ENCODE measurements at regions not wholly inside any gene's neighbourhood (a gene's known extent, or its start where the extent isn't known, plus 50 kb on each side); places are given as distances from the start of the nearest gene placed in this dataset.

GRCh38 chr4:148975464-148975863, 533.2 kb upstream of the NR3C2 start:
- no peaks in the 10 kb centered on the region for H3K36me3 ChIP-seq (replicated peaks in 1 of 2; ENCODE audit: control insufficient read depth in 1 of 2, insufficient read depth in 2 of 2, low read length in 2 of 2)

GRCh38 chr4:148965080-148965479, 522.9 kb upstream of the NR3C2 start:
- intact Hi-C loops (cut with micrococcal nuclease; ENCODE audit: unreplicated experiment) = no loop called here
- H3K27ac ChIP-seq (ENCODE audit: extremely low read length, insufficient read depth, low read length) = no peak overlapping the region
- peaks cover 5% of the 10 kb centered on the region; the same call in 1 of the 2 replicates for H3K9me3 ChIP-seq (ENCODE audit: low read length)
- H3K4me3 ChIP-seq (replicated peaks in 1 of 3; ENCODE audit: insufficient read depth in 1 of 3, low read depth in 2 of 3, low read length in 3 of 3) = no peak overlapping the region
- in situ Hi-C loops (cut with HindIII; ENCODE audit: extremely low pct_ligation_motif_present, low pct_unique_long_range_greater_than_20kb) = no loop called here
- H3K4me2 ChIP-seq (ENCODE audit: low read depth, low read length) = no peak overlapping the region
- no peaks in the 10 kb centered on the region for H3K27me3 ChIP-seq (ENCODE audit: control insufficient read depth in 1 of 2, insufficient read depth in 2 of 2, low read length in 2 of 2)
- BruUV-seq (replicated peaks) = no TSS peak
- ChIA-PET CTCF (ENCODE audit: low intra/inter-chr PET ratio, low total read pairs) (no interaction called here), POLR2A (no interaction called here)
- DNase-seq (ENCODE audit: low spot score) (no peak), FAIRE-seq (no peak), ATAC-seq (no peak)
- WGBS (ENCODE audit: low lambda C conversion rate) = 2% methylated on average over 2 of the region's 2 CpGs
- H3K36me3 ChIP-seq (replicated peaks in 1 of 2; ENCODE audit: control insufficient read depth in 1 of 2, insufficient read depth in 2 of 2, low read length in 2 of 2) = no peaks in the 10 kb centered on the region
- H3K9ac ChIP-seq (ENCODE audit: insufficient read depth, low read depth, low read length) = no peak overlapping the region
- H4K20me1 ChIP-seq (ENCODE audit: insufficient read depth, low read length) = no peaks in the 10 kb centered on the region
- TF ChIP-seq ZNF263 (CRISPR knock-in tag; IDR thresholded peaks at IDR 0.05) = no peak
- TF ChIP-seq MAFK (conservative IDR thresholded peaks at IDR 0.05 in 1 of 2, IDR thresholded peaks at IDR 0.05 in 1 of 2; ENCODE audit: low read length in 2 of 2) = peak; percentile 10 to 54; a peak in 1 of 4 replicates
- H3K79me2 ChIP-seq (ENCODE audit: insufficient read depth, low read length) = no peaks in the 10 kb centered on the region
- no peak overlapping the region for H2AFZ ChIP-seq (ENCODE audit: low read length)
- H3K4me1 ChIP-seq (ENCODE audit: insufficient read depth, low read length) = no peaks in the 10 kb centered on the region

More at GRCh38 chr4:148975464-148975863, 533.2 kb upstream of the NR3C2 start:
- H3K4me3 ChIP-seq (replicated peaks in 1 of 3; ENCODE audit: insufficient read depth in 1 of 3, low read depth in 2 of 3, low read length in 3 of 3) = no peak overlapping the region
- H3K4me2 ChIP-seq (ENCODE audit: low read depth, low read length) = no peak overlapping the region
- no peak for TF ChIP-seq ZNF136 (CRISPR knock-in tag; IDR thresholded peaks at IDR 0.05; ENCODE audit: low read depth)
- no peak for TF ChIP-seq ZNF784 (CRISPR knock-in tag; IDR thresholded peaks at IDR 0.05; ENCODE audit: borderline replicate concordance)
- TF ChIP-seq ZMAT5 (CRISPR knock-in tag; IDR thresholded peaks at IDR 0.05; ENCODE audit: borderline replicate concordance, low read depth) = no peak
- TF ChIP-seq SETDB1 (CRISPR knock-in tag; IDR thresholded peaks at IDR 0.05; ENCODE audit: borderline replicate concordance) = no peak
- no peak for TF ChIP-seq NR1H2 (CRISPR knock-in tag; IDR thresholded peaks at IDR 0.05; ENCODE audit: borderline replicate concordance, low read depth)
- no peak for TF ChIP-seq FOXC1 (CRISPR knock-in tag; IDR thresholded peaks at IDR 0.05; ENCODE audit: borderline replicate concordance)
- TF ChIP-seq ZNF484 (CRISPR knock-in tag; IDR thresholded peaks at IDR 0.05; ENCODE audit: borderline replicate concordance, low read depth) = no peak
- no peak for TF ChIP-seq FOXM1 (CRISPR knock-in tag; IDR thresholded peaks at IDR 0.05)
- no peak for TF ChIP-seq ZNF274 (CRISPR knock-in tag; IDR thresholded peaks at IDR 0.05)
- no peak for TF ChIP-seq ZNF235 (CRISPR knock-in tag; IDR thresholded peaks at IDR 0.05; ENCODE audit: borderline replicate concordance)
- TF ChIP-seq KAT8 (CRISPR knock-in tag; IDR thresholded peaks at IDR 0.05) = no peak
- no peak for TF ChIP-seq PRMT3 (CRISPR knock-in tag; IDR thresholded peaks at IDR 0.05; ENCODE audit: borderline replicate concordance, low read depth)
- no peak for TF ChIP-seq ZFYVE20 (CRISPR knock-in tag; IDR thresholded peaks at IDR 0.05; ENCODE audit: borderline replicate concordance, low read depth)
- ChIA-PET CTCF (ENCODE audit: low intra/inter-chr PET ratio, low total read pairs) (no interaction called here), POLR2A (no interaction called here)
- FAIRE-seq (no peak), ATAC-seq (no peak), DNase-seq (ENCODE audit: low spot score) (no peak)
- H2AFZ ChIP-seq (ENCODE audit: low read length) = no peak overlapping the region
- H3K79me2 ChIP-seq (ENCODE audit: insufficient read depth, low read length) = no peaks in the 10 kb centered on the region
- H3K27ac ChIP-seq (ENCODE audit: extremely low read length, insufficient read depth, low read length) = no peak overlapping the region
- intact Hi-C loops (cut with micrococcal nuclease; ENCODE audit: unreplicated experiment) (no loop called here), in situ Hi-C loops (cut with HindIII; ENCODE audit: extremely low pct_ligation_motif_present, low pct_unique_long_range_greater_than_20kb) (loop anchor here (25.0 kb wide), 1 partner anchor 287 kb away; no protein-coding TSS in a partner anchor)
- H3K27me3 ChIP-seq (ENCODE audit: control insufficient read depth in 1 of 2, insufficient read depth in 2 of 2, low read length in 2 of 2) = no peaks in the 10 kb centered on the region
- H3K9me3 ChIP-seq (ENCODE audit: low read length) = 0 out of 2 replicates have a peak, but pooled peaks cover 10% of the 10 kb centered on the region
- no peaks in the 10 kb centered on the region for H3K4me1 ChIP-seq (ENCODE audit: insufficient read depth, low read length)
- no TSS peak for BruUV-seq (replicated peaks)
- no peaks in the 10 kb centered on the region for H4K20me1 ChIP-seq (ENCODE audit: insufficient read depth, low read length)
- 0% methylated on average over 1 of the region's 1 CpG for WGBS (ENCODE audit: low lambda C conversion rate)
- no peak overlapping the region for H3K9ac ChIP-seq (ENCODE audit: insufficient read depth, low read depth, low read length)

Data from HepG2 (cell line).